GM21786 (cell line): ENCODE measurements at regions not wholly inside any gene's neighbourhood (a gene's known extent, or its start where the extent isn't known, plus 50 kb on each side); places are given as distances from the start of the nearest gene placed in this dataset.

Source experiments
- ATAC-seq: cut with Tn5 transposase; IDR thresholded peaks from one replicate; pipeline ENCODE4 v1.9.1; 2021; ENCODE audit not compliant: unreplicated experiment

GRCh38 chr20:60497298-60498035 lies 539.2 kb downstream of the CDH26 start:
- ATAC-seq, result no peak

GRCh38 chr20:60500038-60500701 lies 541.9 kb downstream of the CDH26 start:
- ATAC-seq, result no peak

GRCh38 chr20:60501048-60501447 lies 542.8 kb downstream of the CDH26 start:
- no peak for ATAC-seq

GRCh38 chr20:60502881-60503280 lies 544.7 kb downstream of the CDH26 start:
- no peak for ATAC-seq

GRCh38 chr20:60505423-60505822 lies 547.2 kb downstream of the CDH26 start:
- no peak for ATAC-seq

DNA sequence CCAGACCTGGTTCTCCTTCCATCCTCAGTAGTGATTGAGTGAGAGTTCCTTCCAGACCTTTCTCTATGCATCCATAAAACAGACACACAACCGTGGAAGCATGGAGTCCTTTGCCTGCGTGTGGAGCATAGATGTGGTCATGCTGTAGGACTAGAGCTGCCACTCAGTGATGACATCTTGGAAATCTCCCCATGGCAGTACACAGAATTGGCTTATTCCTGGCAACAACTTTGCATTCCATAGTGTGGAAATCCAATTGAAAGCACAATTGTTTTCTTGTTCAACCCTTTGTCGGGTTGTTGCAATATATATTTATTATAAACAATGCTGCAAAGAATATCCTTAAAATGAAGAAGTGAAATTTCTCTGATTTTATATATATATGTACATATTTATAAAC lies 547.8 kb downstream of the CDH26 start:
- ATAC-seq, result no peak

- ATAC-seq, result no peak
Observed at GRCh38 chr20:60507087-60507694, 549.0 kb downstream of the CDH26 start.

- ATAC-seq, result no peak
Observed at GRCh38 chr20:60509407-60509806, 551.2 kb downstream of the CDH26 start.

DNA sequence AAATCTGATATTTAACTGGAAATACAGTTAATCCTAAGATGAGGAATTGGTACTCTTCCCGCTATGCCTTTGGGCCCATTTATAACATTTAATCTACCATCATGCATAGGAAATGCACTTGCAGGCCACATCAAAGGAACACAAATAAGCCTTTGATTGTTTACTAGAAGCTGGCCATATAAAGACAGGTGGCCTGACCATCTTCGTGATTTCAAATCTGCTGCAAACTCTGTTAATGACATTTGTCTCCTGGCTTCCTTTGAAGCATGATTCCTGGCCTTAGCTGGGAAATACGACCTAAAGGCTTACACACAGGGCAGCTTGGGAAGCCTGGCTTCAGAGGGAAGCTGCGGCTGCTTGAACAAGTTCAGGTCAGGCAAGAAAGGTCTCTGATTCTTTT lies 552.1 kb downstream of the CDH26 start:
- no peak for ATAC-seq

- ATAC-seq, result no peak
Observed at GRCh38 chr20:60512443-60512842, 554.2 kb downstream of the CDH26 start.

GRCh38 chr20:60513141-60513540 lies 554.9 kb downstream of the CDH26 start:
- no peak for ATAC-seq

- no peak for ATAC-seq
Observed at GRCh38 chr20:60516442-60516841, 558.2 kb downstream of the CDH26 start.

- ATAC-seq, result no peak
Observed at GRCh38 chr20:60518022-60518421, 559.8 kb downstream of the CDH26 start.

GRCh38 chr20:60525397-60525796 lies 567.2 kb downstream of the CDH26 start:
- no peak for ATAC-seq

GRCh38 chr20:60527656-60528055 lies 569.4 kb downstream of the CDH26 start:
- ATAC-seq, result no peak

- no peak for ATAC-seq
Observed at GRCh38 chr20:60528141-60528540, 569.9 kb downstream of the CDH26 start.

DNA sequence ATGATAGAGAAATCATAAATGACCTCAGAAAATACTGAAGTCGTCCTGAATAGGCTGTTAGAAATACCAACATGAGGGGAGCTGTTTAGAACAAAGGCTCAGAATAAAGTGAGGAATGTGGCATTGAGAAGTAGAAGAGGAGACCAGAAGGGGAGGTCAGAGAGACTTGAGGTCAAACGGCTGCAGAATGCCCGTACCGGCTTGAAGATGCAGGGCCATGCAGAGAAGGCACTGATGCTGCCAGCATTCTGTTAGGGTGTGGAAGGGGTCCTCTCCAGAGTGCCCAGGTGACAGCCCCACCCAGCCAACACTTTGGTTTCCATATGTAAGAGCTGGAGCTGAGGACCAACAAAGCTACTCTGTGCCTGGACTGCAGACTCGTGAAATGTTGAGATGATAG lies 570.9 kb downstream of the CDH26 start:
- ATAC-seq, result no peak

GRCh38 chr20:60535211-60535610 lies 577.0 kb downstream of the CDH26 start:
- no peak for ATAC-seq

DNA sequence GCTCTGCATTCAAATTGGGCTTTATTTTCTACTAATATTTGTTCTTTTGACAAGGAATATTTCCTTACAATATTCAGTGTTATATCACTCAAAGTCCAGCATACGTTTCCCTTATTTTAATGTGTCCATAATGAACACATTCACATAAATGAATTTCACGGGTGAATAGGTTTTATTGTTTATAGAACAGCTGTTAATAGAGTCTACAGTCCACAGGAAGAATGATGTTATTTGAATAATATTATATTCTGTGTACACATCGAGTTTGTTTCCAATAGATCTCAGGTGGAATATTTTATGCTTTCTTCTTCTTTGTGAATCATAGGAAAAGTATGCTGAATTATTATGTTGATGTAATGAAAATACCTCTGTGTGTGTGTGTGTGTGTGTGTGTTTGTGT lies 582.4 kb downstream of the CDH26 start:
- no peak for ATAC-seq

- ATAC-seq, result no peak
Observed at GRCh38 chr20:60541991-60542390, 583.8 kb downstream of the CDH26 start.

DNA sequence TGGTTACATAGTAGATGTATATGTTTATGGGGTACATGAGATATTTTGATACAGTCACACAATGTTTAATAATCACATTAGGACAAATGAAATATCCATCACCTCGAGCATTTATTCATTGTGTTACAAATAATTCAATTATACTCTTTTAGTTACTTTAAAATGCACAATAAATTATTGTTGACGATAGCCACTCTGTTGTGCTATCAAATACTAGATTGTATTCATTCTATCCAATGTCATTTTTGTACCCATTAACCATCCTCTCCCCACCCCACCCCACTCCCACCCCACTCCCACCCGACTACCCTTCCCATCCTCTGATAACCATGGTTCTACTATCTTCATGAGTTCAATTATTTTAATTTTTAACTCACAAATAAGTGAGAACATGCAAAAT lies 585.4 kb downstream of the CDH26 start:
- no peak for ATAC-seq

- no peak for ATAC-seq
Observed at GRCh38 chr20:60553095-60553494, 594.9 kb downstream of the CDH26 start.
